H1 (cell line): ENCODE measurements at regions not wholly inside any gene's neighbourhood (a gene's known extent, or its start where the extent isn't known, plus 50 kb on each side); places are given as distances from the start of the nearest gene placed in this dataset.

ENCODE experiments used
- CTCF ChIA-PET: fragments of 300-600 bp; sonication (Branson Sonifier 250); formaldehyde crosslinking; loops from one replicate; lab custom pipeline; 2021; ENCODE audit not compliant: partially characterized antibody; lab: Charles Lee
- POLR2A ChIA-PET: fragments of 300-600 bp; sonication (Branson Sonifier 250); formaldehyde crosslinking; loops from one replicate; lab custom pipeline; 2021; ENCODE audit warnings: inconsistent platforms; ENCODE audit not compliant: partially characterized antibody; lab: Charles Lee
- DNase-seq, 2 experiments: peaks; one replicate each; pipeline versions ENCODE4 v3.0.0 to v3.0.0-alpha.2; 2010 to 2022; ENCODE audit warnings: low spot score in 2 of 2, low read depth in 1 of 2, mixed read lengths in 1 of 2
- FAIRE-seq: peaks from 2 replicates; lab custom pipeline; 2011; peaks lifted over from hg19 to GRCh38; lab: Jason Lieb, UNC
- H2AFZ ChIP-seq: 2 replicates; pipeline ENCODE4 v1.8.1; 2012; ENCODE audit warnings: low read length, inconsistent platforms
- H2AK5ac ChIP-seq: 2 replicates; pipeline ENCODE4 v1.6.1; 2013; ENCODE audit warnings: low read depth, low read length
- H2BK120ac ChIP-seq: replicated peaks from 2 replicates; pipeline ENCODE3; 2013; ENCODE audit warnings: low read depth, low read length, inconsistent platforms
- H2BK12ac ChIP-seq: 2 replicates; pipeline ENCODE4 v1.6.1; 2013; ENCODE audit warnings: low read depth, low read length
- H2BK15ac ChIP-seq: 2 replicates; pipeline ENCODE4 v1.6.1; 2013; ENCODE audit warnings: low read length
- H2BK20ac ChIP-seq: 2 replicates; pipeline ENCODE4 v1.6.1; 2013; ENCODE audit warnings: low read length
- H2BK5ac ChIP-seq: 2 replicates; pipeline ENCODE4 v1.6.1; 2013; ENCODE audit warnings: low read depth, low read length
- H3K14ac ChIP-seq: 2 replicates; pipeline ENCODE4 v1.6.1; 2013; ENCODE audit warnings: inconsistent platforms; ENCODE audit not compliant: insufficient read length
- H3K18ac ChIP-seq: 2 replicates; pipeline ENCODE4 v1.6.1; 2013; ENCODE audit warnings: low read length; ENCODE audit errors: extremely low read depth
- H3K23ac ChIP-seq: 2 replicates; pipeline ENCODE4 v1.6.1; 2013; ENCODE audit warnings: inconsistent platforms; ENCODE audit not compliant: insufficient read length
- H3K23me2 ChIP-seq: 2 replicates; pipeline ENCODE4 v1.6.1; 2013; ENCODE audit warnings: low read depth, low read length
- H3K27ac ChIP-seq: 2 replicates; pipeline ENCODE4 v1.6.1; 2011; ENCODE audit warnings: low read depth, low read length, inconsistent platforms
- H3K27me3 ChIP-seq, 4 experiments: replicated peaks in 1 of 4; 1 replicate in 1 of 4; 2 replicates in 3 of 4; pipeline versions ENCODE4 v1.6.1 to v1.8.1; 2011 to 2013; ENCODE audit warnings: low read length in 3 of 4, mild to moderate bottlenecking in 3 of 4, inconsistent platforms in 2 of 4, mixed read lengths in 2 of 4, moderate library complexity in 1 of 4; ENCODE audit not compliant: control insufficient read depth in 3 of 4, insufficient read depth in 3 of 4; ENCODE audit errors: extremely low read depth in 1 of 4
- H3K36me3 ChIP-seq, 4 experiments: 2 replicates each; pipeline versions ENCODE4 v1.6.1 to v1.8.1; 2011 to 2013; ENCODE audit warnings: mild to moderate bottlenecking in 4 of 4, low read length in 3 of 4, moderate library complexity in 2 of 4, control low read depth in 1 of 4, inconsistent platforms in 1 of 4; ENCODE audit not compliant: insufficient read depth in 4 of 4, control insufficient read depth in 2 of 4
- H3K4ac ChIP-seq: replicated peaks from 2 replicates; pipeline ENCODE3; 2013; ENCODE audit warnings: low read length, low read depth, mixed read lengths, inconsistent platforms; ENCODE audit not compliant: insufficient read length
- H3K4me1 ChIP-seq, 4 experiments: replicated peaks in 1 of 4; 1 replicate in 1 of 4; 2 replicates in 3 of 4; pipeline versions ENCODE4 v1.6.1 to v1.8.1; 2011 to 2013; ENCODE audit warnings: low read length in 3 of 4, inconsistent platforms in 2 of 4, mixed read lengths in 1 of 4; ENCODE audit not compliant: insufficient read depth in 4 of 4, control insufficient read depth in 3 of 4
- H3K4me2 ChIP-seq, 2 experiments: 2 replicates each; pipeline versions ENCODE4 v1.6.1 to v1.8.1; 2011 to 2013; ENCODE audit warnings: low read depth in 2 of 2, low read length in 2 of 2, control low read depth in 1 of 2, inconsistent platforms in 1 of 2, mild to moderate bottlenecking in 1 of 2; ENCODE audit not compliant: insufficient read depth in 1 of 2
- H3K4me3 ChIP-seq, 4 experiments: fragments of 200-600, 300-600 bp in 1 of 4; sonication (generic), shearing (Covaris generic), sonication (Bioruptor Twin) in 1 of 4; 2 replicates each; pipeline versions ENCODE4 v1.5.1 to v1.8.1; 2011 to 2016; ENCODE audit warnings: low read length in 4 of 4, low read depth in 3 of 4, control low read depth in 2 of 4, inconsistent platforms in 2 of 4, mild to moderate bottlenecking in 2 of 4, mixed read lengths in 1 of 4, moderate library complexity in 1 of 4; ENCODE audit not compliant: insufficient read depth in 2 of 4; ENCODE audit errors: extremely low read depth in 1 of 4
- H3K56ac ChIP-seq: replicated peaks from 2 replicates; pipeline ENCODE3; 2013; ENCODE audit warnings: low read depth, mild to moderate bottlenecking, mixed read lengths, low read length, inconsistent platforms; ENCODE audit not compliant: insufficient read length
- H3K79me1 ChIP-seq: 2 replicates; pipeline ENCODE4 v1.6.1; 2013; ENCODE audit warnings: low read depth, low read length, control low read depth
- H3K79me2 ChIP-seq, 2 experiments: 2 replicates each; pipeline versions ENCODE4 v1.6.1 to v1.8.1; 2012 to 2013; ENCODE audit warnings: low read length in 2 of 2, mild to moderate bottlenecking in 2 of 2, inconsistent platforms in 1 of 2; ENCODE audit not compliant: insufficient read depth in 2 of 2, control insufficient read depth in 1 of 2
- H3K9ac ChIP-seq, 4 experiments: replicated peaks in 1 of 4; 1 replicate in 1 of 4; 2 replicates in 3 of 4; pipeline versions ENCODE4 v1.6.1 to v1.8.1; 2011 to 2013; ENCODE audit warnings: low read depth in 3 of 4, low read length in 3 of 4, control low read depth in 2 of 4, mild to moderate bottlenecking in 2 of 4, moderate library complexity in 2 of 4, inconsistent platforms in 1 of 4; ENCODE audit errors: extremely low read depth in 1 of 4
- H3K9me3 ChIP-seq, 2 experiments: 2 replicates each; pipeline versions ENCODE4 v1.6.1 to v1.8.1; 2012 to 2013; ENCODE audit warnings: mild to moderate bottlenecking in 2 of 2, moderate library complexity in 2 of 2, control low read depth in 1 of 2, inconsistent platforms in 1 of 2, low read depth in 1 of 2, low read length in 1 of 2, mixed read lengths in 1 of 2; ENCODE audit not compliant: insufficient read depth in 2 of 2
- H4K20me1 ChIP-seq, 2 experiments: replicated peaks in 1 of 2; 2 replicates each; pipeline versions ENCODE3 to v1.8.1; 2011 to 2013; ENCODE audit warnings: inconsistent platforms in 2 of 2, low read length in 2 of 2, mild to moderate bottlenecking in 1 of 2; ENCODE audit not compliant: insufficient read depth in 2 of 2, control insufficient read depth in 1 of 2
- H4K5ac ChIP-seq: 2 replicates; pipeline ENCODE4 v1.6.1; 2013; ENCODE audit warnings: low read length, low read depth, mixed read lengths, inconsistent platforms; ENCODE audit not compliant: insufficient read length
- H4K8ac ChIP-seq: 2 replicates; pipeline ENCODE4 v1.8.0; 2013; ENCODE audit warnings: mild to moderate bottlenecking, moderate library complexity, low read length, inconsistent platforms; ENCODE audit not compliant: insufficient read depth; ENCODE audit errors: extremely low read depth
- H4K91ac ChIP-seq: replicated peaks from 2 replicates; pipeline ENCODE3; 2013; ENCODE audit warnings: low read length, mixed read lengths, inconsistent platforms; ENCODE audit not compliant: insufficient read length
- ASH2L ChIP-seq: fragments of 200-600, 300-600 bp; sonication (generic); IDR thresholded peaks from one replicate; pipeline ENCODE4 v1.7.1; 2017; ENCODE audit warnings: low read length
- CREB1 ChIP-seq: IDR thresholded peaks from 2 replicates; pipeline ENCODE4 v1.6.1; 2012; ENCODE audit warnings: inconsistent platforms
- GTF2F1 ChIP-seq: IDR thresholded peaks from 2 replicates; pipeline ENCODE4 v1.6.1; 2012; ENCODE audit warnings: low read depth, low read length, improper control_type of control experiment, borderline replicate concordance
- KDM1A ChIP-seq: fragments of 200-600, 300-600 bp; sonication (generic); IDR thresholded peaks from 2 replicates; pipeline ENCODE4 v1.7.1; 2016; ENCODE audit warnings: mild to moderate bottlenecking, low read length, borderline replicate concordance
- KDM5A ChIP-seq: fragments of 200-600 bp; IDR thresholded peaks from 2 replicates; pipeline ENCODE4 v1.7.1; 2012; ENCODE audit warnings: mild to moderate bottlenecking, low read length, inconsistent platforms, mixed read lengths
- MAFK ChIP-seq: IDR thresholded peaks from 2 replicates; pipeline ENCODE4 v1.6.1; 2012; ENCODE audit warnings: low read depth, mild to moderate bottlenecking, improper control_type of control experiment, low read length
- PHF8 ChIP-seq: fragments of 200-600 bp; sonication (generic); conservative IDR thresholded peaks from 2 replicates; pipeline ENCODE4 v1.7.1; 2012; ENCODE audit warnings: low read depth, mild to moderate bottlenecking, inconsistent platforms, low read length, moderate library complexity
- POU5F1 ChIP-seq: IDR thresholded peaks from 2 replicates; pipeline ENCODE4 v1.6.1; 2011; ENCODE audit warnings: low read depth, mild to moderate bottlenecking, low read length, moderate library complexity
- RNF2 ChIP-seq: fragments of 200-900, 300-1000 bp; sonication (generic); IDR thresholded peaks from 2 replicates; pipeline ENCODE4 v1.7.1; 2016; ENCODE audit warnings: borderline replicate concordance, low read depth, mild to moderate bottlenecking, antibody characterized with exemption, low read length; ENCODE audit not compliant: poor library complexity, severe bottlenecking; ENCODE audit errors: missing control alignments
- RXRA ChIP-seq: IDR thresholded peaks from 2 replicates; pipeline ENCODE4 v1.6.1; 2011; ENCODE audit warnings: low read depth, mild to moderate bottlenecking, low read length, moderate library complexity; ENCODE audit not compliant: insufficient read depth
- SP1 ChIP-seq: IDR thresholded peaks from 2 replicates; pipeline ENCODE4 v1.6.1; 2011; ENCODE audit warnings: low read depth, low read length
- SRF ChIP-seq: IDR thresholded peaks from 2 replicates; pipeline ENCODE4 v1.6.1; 2011; ENCODE audit warnings: mild to moderate bottlenecking, low read depth, low read length, moderate library complexity
- TAF7 ChIP-seq: optimal IDR thresholded peaks from 2 replicates; pipeline ENCODE3; 2011; ENCODE audit warnings: low read depth, mild to moderate bottlenecking, inconsistent platforms, low read length, moderate library complexity, borderline replicate concordance
- WGBS, 2 experiments: shearing (Covaris generic) in 1 of 2; methylation state at CpG; one replicate each; pipeline versions ENCODE4 v1.1.6 to v1.1.7; 2013 to 2015; ENCODE audit warnings: low lambda C conversion rate in 2 of 2, mixed read lengths in 2 of 2, inconsistent platforms in 1 of 2, low coverage in 1 of 2, missing lambda C conversion rate in 1 of 2; ENCODE audit not compliant: insufficient replicate concordance in 2 of 2, insufficient coverage in 1 of 2, insufficient read length in 1 of 2; ENCODE audit errors: extremely low coverage in 1 of 2, missing lambda C conversion rate in 1 of 2; 5-methylcytosine and 5-hydroxymethylcytosine counted together

GRCh38 chr3:59677747-59678702 lies 628.2 kb upstream of the CFAP20DC start:
- WGBS, 2 experiments, result 92% methylated on average over 11 of the region's 11 CpGs; no CpG with 5 or more reads in 1 of the 2 experiments
- no peak overlapping the region for H4K5ac ChIP-seq
- H3K36me3 ChIP-seq, result no peaks in the 10 kb centered on the region
- FAIRE-seq (no peak), DNase-seq (no peak)
- H3K27ac ChIP-seq, result no peak overlapping the region
- no peak overlapping the region for H2AFZ ChIP-seq
- no peak overlapping the region for H2AK5ac ChIP-seq
- H2BK15ac ChIP-seq, result no peak overlapping the region
- H3K79me1 ChIP-seq, result no peaks in the 10 kb centered on the region
- no peak overlapping the region for H2BK120ac ChIP-seq
- H3K9me3 ChIP-seq, result no peaks in the 10 kb centered on the region
- no peak overlapping the region for H3K4me2 ChIP-seq
- H4K8ac ChIP-seq, result no peak overlapping the region
- H3K23me2 ChIP-seq, result no peaks in the 10 kb centered on the region
- no peak overlapping the region for H2BK20ac ChIP-seq
- H2BK12ac ChIP-seq, result no peak overlapping the region
- H3K14ac ChIP-seq, result no peak overlapping the region
- H3K23ac ChIP-seq, result no peak overlapping the region
- H3K18ac ChIP-seq, result no peak overlapping the region
- TF ChIP-seq CREB1 (no peak), RNF2 (no peak), GTF2F1 (no peak), PHF8 (no peak), POU5F1 (no peak), SRF (no peak), TAF7 (no peak), SP1 (no peak), RXRA (no peak), ASH2L (no peak), KDM1A (no peak), KDM5A (no peak), MAFK (no peak)
- no peaks in the 10 kb centered on the region for H3K27me3 ChIP-seq
- H3K4me3 ChIP-seq, result no peak overlapping the region
- H3K4ac ChIP-seq, result no peak overlapping the region
- POLR2A ChIA-PET, result interaction anchor here (0.6 kb wide), 1 partner anchor 26 kb away, joined by 3 read pairs; no protein-coding TSS in a partner anchor
- H3K56ac ChIP-seq, result no peak overlapping the region
- H4K91ac ChIP-seq, result no peak overlapping the region
- CTCF ChIA-PET, result no interaction called here
- no peaks in the 10 kb centered on the region for H4K20me1 ChIP-seq
- no peak overlapping the region for H3K9ac ChIP-seq
- H3K4me1 ChIP-seq, result peaks cover 0 to 2% (median 0%) of the 10 kb centered on the region in 4 experiments; a peak in 1 of 7 replicates
- H3K79me2 ChIP-seq, result no peaks in the 10 kb centered on the region
- no peak overlapping the region for H2BK5ac ChIP-seq
